Heart left ventricle (tissue), 16 donors: ENCODE measurements at regions not wholly inside any gene's neighbourhood (a gene's known extent, or its start where the extent isn't known, plus 50 kb on each side); places are given as distances from the start of the nearest gene placed in this dataset.

Experiments used
- ATAC-seq, 4 donors: fragments of 200-7000 bp; cut with Tn5 transposase; one replicate each; pipeline ENCODE4 v1.9.1; 2020 to 2022; ENCODE audit warnings: moderate library complexity in 4 of 4, mild to moderate bottlenecking in 3 of 4, moderate number of reproducible peaks in 1 of 4
- DNase-seq, 5 donors: peaks; one replicate each; pipeline ENCODE4 v3.0.0-alpha.2; 2020
- H3K27ac ChIP-seq, 12 donors: fragments of 200-600 bp; sonication (generic) in 4 of 12; one replicate each; pipeline versions ENCODE4 v1.5.0 to v1.8.0; 2016 to 2022; ENCODE audit warnings: mild to moderate bottlenecking in 2 of 12
- H3K27me3 ChIP-seq, 9 donors: fragments of 200-600 bp; sonication (generic) in 2 of 9; one replicate each; pipeline versions ENCODE4 v1.5.1 to v1.8.0; 2016 to 2022; ENCODE audit warnings: mild to moderate bottlenecking in 3 of 9
- H3K36me3 ChIP-seq, 9 donors: fragments of 200-600 bp; sonication (generic) in 2 of 9; one replicate each; pipeline versions ENCODE4 v1.5.0 to v1.8.0; 2018 to 2022; ENCODE audit warnings: mild to moderate bottlenecking in 2 of 9
- H3K4me1 ChIP-seq, 12 donors: fragments of 200-600 bp; sonication (generic) in 4 of 12; one replicate each; pipeline versions ENCODE4 v1.5.0 to v1.8.0; 2016 to 2022; ENCODE audit warnings: mild to moderate bottlenecking in 3 of 12
- H3K4me3 ChIP-seq, 12 donors: fragments of 200-600 bp; sonication (generic) in 4 of 12; one replicate each; pipeline versions ENCODE4 v1.5.0 to v1.8.0; 2017 to 2022; ENCODE audit warnings: mild to moderate bottlenecking in 9 of 12, moderate library complexity in 4 of 12
- H3K9me3 ChIP-seq, 12 donors: fragments of 200-600 bp; sonication (generic) in 4 of 12; one replicate each; pipeline versions ENCODE4 v1.5.0 to v1.8.0; 2016 to 2022; ENCODE audit warnings: mild to moderate bottlenecking in 1 of 12
- POLR2A ChIP-seq, 2 donors: fragments of 450-650 bp; IDR thresholded peaks; one replicate each; pipeline ENCODE4 v1.6.1; 2017; ENCODE audit warnings: antibody characterized with exemption in 2 of 2, mild to moderate bottlenecking in 2 of 2, moderate library complexity in 2 of 2
- WGBS, 4 donors: extraction: QIAGEN DNeasy Blood & Tissue Kit in 2 of 4; methylation state at CpG; one replicate each; pipeline versions ENCODE4 v1.1.5 to v1.1.7; 2013 to 2018; 5-methylcytosine and 5-hydroxymethylcytosine counted together
- intact Hi-C, 10 donors: fragments of 100-400 bp; cut with DNase I; formaldehyde crosslinking; loops; one replicate each; pipeline versions ENCODE4 v1.11.1 to v1.14.2; 2022
- TF ChIP-seq, protein P1 (sequence below), 12 donors: fragments of 200-600 bp; sonication (generic) in 4 of 12; IDR thresholded peaks; one replicate each; pipeline versions ENCODE4 v1.5.0 to v1.8.0; 2018 to 2022; ENCODE audit warnings: antibody characterized with exemption in 12 of 12, mild to moderate bottlenecking in 5 of 12
- donor health status: ischemic (EF 13 %, LVEDD 7.1; RV severe dilation, severe dysfunction).
- donor health status: healthy with polysubstance abuse.
- donor health status: DM: no; HTN: yes; CAD: no.
- donor health status: DM: no; HTN: no; CAD: no.
- donor health status: ischemic (EF 25% LVEDD 6.9; RV normal size, moderate dysfunction).
- donor health status: ischemic (EF 25% LVEDD 5.7; RV mildly dilated, moderate dysfunction).
- donor health status: healthy.
- donor health status: DM: yes; HTN: yes; CAD: no.
- donor health status: ischemic (EF 35%, LVEDD 5.7; RV mildly dilated, moderate dysfunction).
- donor health status: nonischemic (EF 11% LVEDD 7.7; RV severe dilation, severe dysfunction).
- donor health status: DM: yes; HTN: yes; CAD: no.
- donor health status: PGD.
- donor health status: ischemic (EF 29% LVEDD 5.4; RV normal size, mild dysfunction).
- donor health status: nonischemic (EF 23%, LVEDD 6.1; RV moderate dilation, normal function).

DNA sequence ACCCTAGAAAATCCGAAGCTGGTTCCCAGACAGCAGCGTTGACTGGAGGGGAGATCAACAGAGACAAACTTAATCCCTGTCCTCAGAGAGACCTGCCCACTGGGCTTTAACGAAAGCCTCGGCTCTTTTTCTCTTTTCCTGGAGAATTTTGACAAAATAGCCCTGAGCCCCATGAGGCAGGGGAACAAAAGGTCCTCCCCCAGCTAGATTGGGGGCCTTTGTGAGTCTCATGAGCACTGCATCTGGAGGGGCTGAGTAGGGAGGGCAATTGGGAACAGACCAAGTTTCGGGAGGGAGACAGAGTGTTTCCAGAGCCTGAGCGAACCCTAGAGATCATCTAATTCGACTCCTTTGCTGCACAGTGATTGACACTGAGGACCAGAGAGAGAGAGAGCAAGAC, 123.9 kb upstream of the HAAO start:
- TF ChIP-seq, protein P1, sequence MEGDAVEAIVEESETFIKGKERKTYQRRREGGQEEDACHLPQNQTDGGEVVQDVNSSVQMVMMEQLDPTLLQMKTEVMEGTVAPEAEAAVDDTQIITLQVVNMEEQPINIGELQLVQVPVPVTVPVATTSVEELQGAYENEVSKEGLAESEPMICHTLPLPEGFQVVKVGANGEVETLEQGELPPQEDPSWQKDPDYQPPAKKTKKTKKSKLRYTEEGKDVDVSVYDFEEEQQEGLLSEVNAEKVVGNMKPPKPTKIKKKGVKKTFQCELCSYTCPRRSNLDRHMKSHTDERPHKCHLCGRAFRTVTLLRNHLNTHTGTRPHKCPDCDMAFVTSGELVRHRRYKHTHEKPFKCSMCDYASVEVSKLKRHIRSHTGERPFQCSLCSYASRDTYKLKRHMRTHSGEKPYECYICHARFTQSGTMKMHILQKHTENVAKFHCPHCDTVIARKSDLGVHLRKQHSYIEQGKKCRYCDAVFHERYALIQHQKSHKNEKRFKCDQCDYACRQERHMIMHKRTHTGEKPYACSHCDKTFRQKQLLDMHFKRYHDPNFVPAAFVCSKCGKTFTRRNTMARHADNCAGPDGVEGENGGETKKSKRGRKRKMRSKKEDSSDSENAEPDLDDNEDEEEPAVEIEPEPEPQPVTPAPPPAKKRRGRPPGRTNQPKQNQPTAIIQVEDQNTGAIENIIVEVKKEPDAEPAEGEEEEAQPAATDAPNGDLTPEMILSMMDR (IDR thresholded peaks at IDR 0.05) = no peak
- no peak for TF ChIP-seq POLR2A (IDR thresholded peaks at IDR 0.05)
- H3K4me1 ChIP-seq = peaks cover 0 to 30% (median 13%) of the 10 kb centered on the region in 12 donors
- no peak overlapping the region for H3K4me3 ChIP-seq
- H3K27me3 ChIP-seq = no peaks in the 10 kb centered on the region
- no peaks in the 10 kb centered on the region for H3K9me3 ChIP-seq
- DNase-seq (no peak), ATAC-seq (peak in 1 of 4 donors; percentile 5)
- H3K27ac ChIP-seq = no peak overlapping the region
- H3K36me3 ChIP-seq = no peaks in the 10 kb centered on the region
- intact Hi-C loops = no loop called here
- WGBS, 4 donors = 77 to 83% (median 80%) methylated on average over 7 of the region's 7 CpGs

DNA sequence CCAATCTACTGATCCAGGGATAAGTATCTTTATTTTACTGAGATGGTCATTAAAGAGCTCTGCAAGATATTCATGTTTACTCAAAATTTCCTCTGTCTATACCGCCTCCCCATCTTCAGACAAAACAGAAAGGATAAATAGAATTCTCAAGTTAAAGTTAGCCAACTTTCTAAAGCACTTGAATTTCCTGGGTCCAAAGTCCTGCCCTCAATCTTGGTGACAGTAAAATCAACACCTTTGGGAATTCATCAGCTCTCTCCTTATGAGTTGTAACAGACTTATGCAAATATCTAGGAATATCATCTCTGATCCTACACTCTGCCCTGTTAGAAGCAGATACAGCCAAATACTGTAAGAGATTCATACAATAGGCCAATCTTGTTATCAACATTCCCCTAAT, 122.5 kb upstream of the HAAO start:
- intact Hi-C loops = no loop called here
- H3K4me1 ChIP-seq = peaks cover 0 to 37% (median 18%) of the 10 kb centered on the region in 12 donors
- no peak for TF ChIP-seq POLR2A (IDR thresholded peaks at IDR 0.05)
- TF ChIP-seq, protein P1 (IDR thresholded peaks at IDR 0.05) = no peak
- H3K9me3 ChIP-seq = no peaks in the 10 kb centered on the region
- no peak for DNase-seq
- no peaks in the 10 kb centered on the region for H3K36me3 ChIP-seq
- H3K27me3 ChIP-seq = no peaks in the 10 kb centered on the region
- ATAC-seq = no peak
- no peak overlapping the region for H3K4me3 ChIP-seq
- WGBS, 4 donors = 0 to 78% (median 72%) methylated on average over 1 of the region's 1 CpG
- H3K27ac ChIP-seq = no peak overlapping the region

GRCh38 chr2:42914314-42914713, 121.9 kb upstream of the HAAO start:
- no peaks in the 10 kb centered on the region for H3K9me3 ChIP-seq
- H3K4me3 ChIP-seq = no peak overlapping the region
- peak overlapping the region in 1 of 12 donors; percentile 60 for H3K27ac ChIP-seq
- H3K4me1 ChIP-seq = peaks cover 0 to 37% (median 18%) of the 10 kb centered on the region in 12 donors
- ATAC-seq = no peak
- no peaks in the 10 kb centered on the region for H3K36me3 ChIP-seq
- WGBS, 4 donors = 80 to 84% (median 82%) methylated on average over 8 of the region's 8 CpGs
- DNase-seq = no peak
- H3K27me3 ChIP-seq = no peaks in the 10 kb centered on the region
- intact Hi-C loops = no loop called here
- TF ChIP-seq, protein P1 (IDR thresholded peaks at IDR 0.05) = no peak
- TF ChIP-seq POLR2A (IDR thresholded peaks at IDR 0.05) = no peak

DNA sequence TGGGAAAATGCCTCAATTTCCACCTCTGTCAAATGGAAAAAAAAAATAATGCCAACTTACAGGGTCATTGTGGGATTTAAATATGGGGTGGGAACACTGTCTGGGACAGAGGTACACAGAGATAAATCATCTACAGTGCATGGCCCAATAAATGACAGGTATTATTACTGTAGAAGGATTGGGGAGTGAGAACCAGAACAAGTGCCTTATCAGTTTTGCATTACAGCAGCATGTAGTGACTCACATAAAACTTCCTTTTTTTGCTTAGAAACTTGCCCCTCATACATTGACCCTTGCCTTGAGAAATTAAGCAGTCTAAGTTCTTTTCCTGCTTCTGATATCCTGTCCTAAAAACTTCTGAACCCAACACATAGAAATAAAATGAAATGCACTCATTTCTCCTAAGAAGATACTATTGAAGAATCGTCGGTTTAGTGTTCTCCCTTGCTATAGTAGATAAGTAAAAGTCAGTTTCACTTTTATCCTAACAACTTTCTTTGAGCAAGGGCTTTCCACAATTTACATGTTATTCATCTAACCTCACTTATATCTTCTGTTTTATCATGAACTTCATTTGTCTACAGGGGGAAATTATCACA, 121.0 kb upstream of the HAAO start:
- TF ChIP-seq, protein P1 (IDR thresholded peaks at IDR 0.05) = no peak
- no peak for TF ChIP-seq POLR2A (IDR thresholded peaks at IDR 0.05)
- 40 to 55% (median 48%) methylated on average over 2 of the region's 2 CpGs for WGBS, 4 donors
- ATAC-seq = peak in 1 of 4 donors; percentile 26
- H3K4me1 ChIP-seq = peaks cover 0 to 44% (median 19%) of the 10 kb centered on the region in 12 donors
- no peaks in the 10 kb centered on the region for H3K27me3 ChIP-seq
- no peaks in the 10 kb centered on the region for H3K9me3 ChIP-seq
- DNase-seq = no peak
- no peaks in the 10 kb centered on the region for H3K36me3 ChIP-seq
- peak overlapping the region in 7 of 12 donors; percentile 9 to 60 (median 41) for H3K27ac ChIP-seq
- intact Hi-C loops = no loop called here
- H3K4me3 ChIP-seq = no peak overlapping the region
